ENCODE measurements at regions not wholly inside any gene's neighbourhood (a gene's known extent, or its start where the extent isn't known, plus 50 kb on each side); places are given as distances from the start of the nearest gene placed in this dataset.

DNA sequence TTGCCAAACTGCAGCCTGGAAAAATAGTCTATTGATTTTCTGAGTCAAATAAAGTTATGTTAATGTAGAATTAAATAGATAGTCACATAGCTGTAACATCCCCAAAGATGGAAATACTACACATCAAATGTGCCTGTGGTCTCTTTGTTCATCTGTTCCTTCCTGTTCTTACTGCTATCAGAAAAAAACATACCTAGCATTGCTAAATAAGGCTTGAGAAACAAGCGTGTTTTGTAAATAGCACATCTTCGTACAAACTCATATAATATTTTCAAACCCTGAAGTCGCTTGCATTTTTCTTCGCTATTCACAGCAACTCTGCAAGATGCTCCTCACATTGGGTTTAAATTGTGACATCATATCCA lies 116.1 kb downstream of the KLF6 start:
- TF ChIP-seq TAF1 (IDR thresholded peaks at IDR 0.05; ENCODE audit: borderline replicate concordance, low read depth, low read length): no peak
- no peak for TF ChIP-seq POLR2AphosphoS5 (IDR thresholded peaks at IDR 0.05; ENCODE audit: low read depth, low read length)
- no peak for TF ChIP-seq POLR2A (IDR thresholded peaks at IDR 0.05; ENCODE audit: low read depth, low read length)

All from GM12892 (cell line).